ENCODE measurements at regions not wholly inside any gene's neighbourhood (a gene's known extent, or its start where the extent isn't known, plus 50 kb on each side); places are given as distances from the start of the nearest gene placed in this dataset.
"Not testable (repeated sequence)": the region's sequence is repeated elsewhere in the genome, so short reads cannot be mapped to it uniquely, and the experiment has no call there.

- H4K91ac ChIP-seq (ENCODE audit: insufficient read depth, low read depth, low read length); H2AK9ac ChIP-seq (replicated peaks; ENCODE audit: low read depth, low read length, poor library complexity); H3K4me3 ChIP-seq (ENCODE audit: insufficient read depth, low read depth, low read length); H3K9ac ChIP-seq (ENCODE audit: low read depth, low read length); POLR2A ChIA-PET (ENCODE audit: unreplicated experiment); H2AK5ac ChIP-seq (ENCODE audit: low read depth, low read length); H4K5ac ChIP-seq (ENCODE audit: low read depth, low read length); H3K27ac ChIP-seq (ENCODE audit: insufficient read depth, low read length); CTCF ChIA-PET; H2AFZ ChIP-seq (replicated peaks; ENCODE audit: low read length, poor library complexity); H3K4ac ChIP-seq (ENCODE audit: low read depth, low read length); H2BK5ac ChIP-seq (ENCODE audit: low read depth, low read length, poor library complexity, severe bottlenecking); intact Hi-C loops (cut with micrococcal nuclease); H2BK120ac ChIP-seq (ENCODE audit: low read depth, low read length); H4K20me1 ChIP-seq (ENCODE audit: insufficient read depth, low read length); DNase-seq; H3K23ac ChIP-seq (ENCODE audit: low read depth, low read length); H4K8ac ChIP-seq (ENCODE audit: low read depth in 2 of 2, low read length in 2 of 2); H3K4me2 ChIP-seq (ENCODE audit: low read depth, low read length); BruUV-seq (replicated peaks); H2BK20ac ChIP-seq (ENCODE audit: low read depth, low read length); H2BK15ac ChIP-seq (ENCODE audit: low read depth, low read length); ATAC-seq (ENCODE audit: low read depth); H3K56ac ChIP-seq (ENCODE audit: extremely low read depth, insufficient read depth, low read length); dilution Hi-C loops (cut with HindIII; ENCODE audit: low sequenced_read_pairs, unreplicated experiment); H3K36me3 ChIP-seq (ENCODE audit: control insufficient read depth, insufficient read depth, low read length); H3K27me3 ChIP-seq (ENCODE audit: control insufficient read depth, insufficient read depth, low read length); H3K79me1 ChIP-seq (ENCODE audit: low read depth in 1 of 2, low read length in 2 of 2); H3K9me3 ChIP-seq (ENCODE audit: control insufficient read depth, insufficient read depth, low read length); H3K9me1 ChIP-seq (ENCODE audit: insufficient read depth, low read length); H3K18ac ChIP-seq (ENCODE audit: low read depth, low read length); in situ Hi-C loops (cut with MboI; ENCODE audit: low sequenced_read_pairs); H3K14ac ChIP-seq (replicated peaks; ENCODE audit: low read depth, low read length); H3K4me1 ChIP-seq (ENCODE audit: control insufficient read depth, insufficient read depth, low read length): not testable (repeated sequence)
- no CpG with 5 or more reads among the region's 4 CpGs for WGBS, 2 experiments (ENCODE audit: extremely low coverage in 2 of 2, insufficient read length in 1 of 2)
Observed at GRCh38 chr15:44833761-44834160, 97.4 kb downstream of the TRIM69 start.

GRCh38 chr15:44835082-44835481, 98.8 kb downstream of the TRIM69 start:
- H2AK9ac ChIP-seq (replicated peaks; ENCODE audit: low read depth, low read length, poor library complexity); H3K27me3 ChIP-seq (ENCODE audit: control insufficient read depth, insufficient read depth, low read length); in situ Hi-C loops (cut with MboI; ENCODE audit: low sequenced_read_pairs); H3K4me2 ChIP-seq (ENCODE audit: low read depth, low read length); DNase-seq; H2BK15ac ChIP-seq (ENCODE audit: low read depth, low read length); H3K4me1 ChIP-seq (ENCODE audit: control insufficient read depth, insufficient read depth, low read length); H2BK120ac ChIP-seq (ENCODE audit: low read depth, low read length); H2BK5ac ChIP-seq (ENCODE audit: low read depth, low read length, poor library complexity, severe bottlenecking); ATAC-seq (ENCODE audit: low read depth); H3K36me3 ChIP-seq (ENCODE audit: control insufficient read depth, insufficient read depth, low read length); H2BK20ac ChIP-seq (ENCODE audit: low read depth, low read length); H3K9ac ChIP-seq (ENCODE audit: low read depth, low read length); H3K56ac ChIP-seq (ENCODE audit: extremely low read depth, insufficient read depth, low read length); H4K5ac ChIP-seq (ENCODE audit: low read depth, low read length); H3K14ac ChIP-seq (replicated peaks; ENCODE audit: low read depth, low read length); H4K91ac ChIP-seq (ENCODE audit: insufficient read depth, low read depth, low read length); H3K9me1 ChIP-seq (ENCODE audit: insufficient read depth, low read length); dilution Hi-C loops (cut with HindIII; ENCODE audit: low sequenced_read_pairs, unreplicated experiment); H4K8ac ChIP-seq (ENCODE audit: low read depth in 2 of 2, low read length in 2 of 2); H3K27ac ChIP-seq (ENCODE audit: insufficient read depth, low read length); H3K9me3 ChIP-seq (ENCODE audit: control insufficient read depth, insufficient read depth, low read length); H3K4me3 ChIP-seq (ENCODE audit: insufficient read depth, low read depth, low read length); H2AFZ ChIP-seq (replicated peaks; ENCODE audit: low read length, poor library complexity); H3K79me1 ChIP-seq (ENCODE audit: low read depth in 1 of 2, low read length in 2 of 2); CTCF ChIA-PET; H2AK5ac ChIP-seq (ENCODE audit: low read depth, low read length); H3K4ac ChIP-seq (ENCODE audit: low read depth, low read length); H3K18ac ChIP-seq (ENCODE audit: low read depth, low read length); H3K23ac ChIP-seq (ENCODE audit: low read depth, low read length); intact Hi-C loops (cut with micrococcal nuclease); BruUV-seq (replicated peaks); H4K20me1 ChIP-seq (ENCODE audit: insufficient read depth, low read length); POLR2A ChIA-PET (ENCODE audit: unreplicated experiment): not testable (repeated sequence)
- WGBS, 2 experiments (ENCODE audit: extremely low coverage in 2 of 2, insufficient read length in 1 of 2) = no CpG with 5 or more reads among the region's 5 CpGs
